Stimulated activated naive CD8-positive, alpha-beta T cell treated with anti-CD3 and anti-CD28 coated beads, Interleukin-15, Interleukin-2, amounts not matched to agents 100 U/mL and 50 U/mL, for 24 hours (primary cell): ENCODE measurements at regions not wholly inside any gene's neighbourhood (a gene's known extent, or its start where the extent isn't known, plus 50 kb on each side); places are given as distances from the start of the nearest gene placed in this dataset.
"Not testable (repeated sequence)": the region's sequence is repeated elsewhere in the genome, so short reads cannot be mapped to it uniquely, and the experiment has no call there.

Experiments
- ATAC-seq: fragments of 150-1000 bp; cut with Tn5 transposase; one replicate; pipeline ENCODE4 v1.10.0; 2021
- DNase-seq: peaks from one replicate; pipeline ENCODE4 v3.0.0; 2021

DNA sequence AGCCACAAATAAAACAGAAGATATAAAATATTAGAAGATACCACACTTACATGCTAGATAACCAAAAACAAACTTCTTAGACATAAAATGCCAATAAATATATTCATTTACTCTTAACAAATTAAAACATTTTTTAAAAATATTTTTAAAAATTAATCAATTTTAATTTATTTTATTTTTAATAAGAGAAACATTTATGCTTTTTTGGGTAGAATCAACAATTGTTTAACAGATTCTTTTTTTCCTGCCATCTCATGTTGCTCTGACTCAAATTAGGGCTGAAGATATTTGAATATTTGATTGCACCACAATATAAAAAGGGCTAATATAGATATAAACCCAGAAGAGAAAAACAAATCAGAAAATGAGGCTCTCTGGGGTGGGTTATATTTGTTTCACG is 172.6 kb downstream of the GOLGA6L6 start:
- DNase-seq (no peak), ATAC-seq (no peak)

- ATAC-seq (no peak), DNase-seq (no peak)
These were observed 174.5 kb downstream of the GOLGA6L6 start for GRCh38 chr15:20367093-20367492.

DNA sequence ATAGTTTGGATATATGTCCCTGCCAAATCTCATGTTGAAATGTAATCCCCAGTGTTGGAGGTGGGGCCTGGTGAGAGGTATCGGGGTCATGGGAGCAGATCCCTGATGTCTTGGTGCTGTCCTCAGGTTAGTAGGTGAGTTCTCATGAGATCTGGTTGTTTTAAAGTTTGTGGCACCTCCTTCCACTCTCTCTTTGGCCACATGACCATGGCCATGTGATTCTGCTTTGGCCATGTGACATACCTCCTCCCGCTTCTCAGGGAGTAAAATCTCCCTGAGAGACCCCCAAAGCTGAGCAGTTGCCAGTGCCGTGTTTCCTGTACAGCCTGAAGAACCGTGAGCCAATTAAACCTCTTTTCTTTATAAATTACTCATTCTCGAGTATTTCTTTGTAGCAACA is 178.0 kb downstream of the GOLGA6L6 start:
- DNase-seq, ATAC-seq: not testable (repeated sequence)

GRCh38 chr15:20361091-20361490 is 180.5 kb downstream of the GOLGA6L6 start:
- DNase-seq (no peak), ATAC-seq (no peak)

GRCh38 chr15:20358779-20359414 is 182.7 kb downstream of the GOLGA6L6 start:
- no peak for ATAC-seq
- no peak for DNase-seq

DNA sequence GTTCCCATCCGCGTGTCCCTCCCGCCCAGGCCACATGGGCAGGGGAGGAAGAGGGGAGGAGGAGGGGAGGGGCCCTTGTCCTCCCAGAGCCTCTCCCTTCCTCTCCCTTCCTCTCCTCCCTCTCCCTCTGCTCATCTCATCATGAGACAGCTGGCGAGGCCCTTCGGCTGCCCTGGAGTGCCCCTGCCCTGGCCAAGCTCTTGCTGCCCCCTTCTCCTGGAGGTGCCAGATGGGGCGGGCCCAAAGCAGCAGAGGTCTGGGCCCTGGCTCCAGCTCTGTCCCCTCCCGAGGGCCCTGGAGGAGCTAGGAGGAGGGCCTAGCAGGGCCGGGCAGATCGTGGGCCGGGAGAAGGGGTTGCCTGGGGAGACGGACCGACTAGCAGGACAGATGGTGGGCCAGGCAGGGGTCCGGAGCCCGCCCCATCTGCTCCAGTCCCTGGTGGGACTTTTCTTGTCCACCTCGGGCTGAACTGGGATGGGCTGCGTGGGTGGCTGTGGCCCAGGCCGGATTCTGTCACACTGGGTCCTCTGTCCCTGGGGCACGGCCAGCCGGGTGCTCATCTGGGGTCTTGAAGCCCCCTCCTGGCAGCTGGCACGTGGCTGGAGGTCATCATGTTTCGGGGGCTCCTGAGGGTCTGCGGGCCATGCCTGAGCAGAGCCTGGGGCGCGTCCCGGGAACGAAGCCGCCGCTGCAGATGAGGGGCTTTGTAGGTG is 183.4 kb downstream of the GOLGA6L6 start:
- DNase-seq: no peak

DNA sequence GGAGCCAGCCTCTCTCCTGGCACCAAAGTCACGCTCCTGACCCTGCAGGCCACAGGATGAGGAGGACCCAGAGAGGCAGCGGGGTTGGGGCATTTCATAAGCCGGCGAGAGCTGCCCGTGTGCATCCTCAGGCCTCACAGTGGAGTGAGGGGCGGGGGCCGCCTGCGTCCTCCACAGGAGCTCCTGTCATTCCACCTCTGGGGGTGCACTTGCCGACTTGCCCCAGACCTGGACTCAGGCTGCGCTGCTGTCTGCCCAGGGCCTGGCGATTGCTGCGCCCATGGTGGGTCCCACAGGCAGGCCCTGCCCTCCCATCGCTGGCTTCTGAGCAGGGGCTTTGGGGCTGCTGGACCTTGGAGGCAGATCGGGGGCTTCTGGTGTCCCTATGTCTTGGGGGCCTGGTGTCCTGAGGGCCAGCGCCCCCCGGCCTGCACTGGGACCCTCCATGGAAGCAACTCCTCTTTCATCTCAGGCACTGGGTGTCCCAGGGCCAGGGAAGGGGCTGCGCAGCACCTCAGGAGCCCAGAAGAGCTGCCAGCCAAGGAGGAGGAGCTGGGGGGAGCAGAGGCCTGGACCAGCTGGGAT is 184.0 kb downstream of the GOLGA6L6 start:
- no peak for DNase-seq
- no peak for ATAC-seq

More for the DNA sequence above, 183.4 kb downstream of the GOLGA6L6 start:
- no peak for ATAC-seq

- DNase-seq (no peak), ATAC-seq (no peak)
These were observed 184.6 kb downstream of the GOLGA6L6 start for GRCh38 chr15:20356911-20357480.

DNA sequence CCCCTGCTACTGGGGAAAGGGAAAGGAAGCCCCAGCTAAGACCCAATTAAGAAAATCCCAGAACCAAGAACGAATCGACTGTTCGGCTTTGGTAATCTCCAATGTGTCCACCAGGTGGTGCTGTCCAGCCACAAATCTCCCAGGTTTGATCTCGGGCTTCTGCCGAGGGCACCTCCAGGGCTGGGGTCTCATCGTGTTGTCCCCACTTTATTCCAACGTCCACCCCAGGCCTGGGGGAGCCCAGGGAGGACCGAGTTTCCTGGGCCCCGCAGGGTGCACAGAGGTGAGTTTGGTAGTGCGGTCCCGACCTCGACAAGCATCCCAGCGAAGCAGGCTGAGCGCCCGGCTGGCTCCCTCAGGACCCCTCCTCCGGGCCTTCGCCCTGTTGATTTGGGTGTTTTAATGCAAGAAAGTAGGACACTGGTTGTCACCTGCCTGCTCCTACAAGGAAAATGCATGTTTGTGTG is 185.1 kb downstream of the GOLGA6L6 start:
- DNase-seq (peak; percentile 86), ATAC-seq (peak; percentile 44)

DNA sequence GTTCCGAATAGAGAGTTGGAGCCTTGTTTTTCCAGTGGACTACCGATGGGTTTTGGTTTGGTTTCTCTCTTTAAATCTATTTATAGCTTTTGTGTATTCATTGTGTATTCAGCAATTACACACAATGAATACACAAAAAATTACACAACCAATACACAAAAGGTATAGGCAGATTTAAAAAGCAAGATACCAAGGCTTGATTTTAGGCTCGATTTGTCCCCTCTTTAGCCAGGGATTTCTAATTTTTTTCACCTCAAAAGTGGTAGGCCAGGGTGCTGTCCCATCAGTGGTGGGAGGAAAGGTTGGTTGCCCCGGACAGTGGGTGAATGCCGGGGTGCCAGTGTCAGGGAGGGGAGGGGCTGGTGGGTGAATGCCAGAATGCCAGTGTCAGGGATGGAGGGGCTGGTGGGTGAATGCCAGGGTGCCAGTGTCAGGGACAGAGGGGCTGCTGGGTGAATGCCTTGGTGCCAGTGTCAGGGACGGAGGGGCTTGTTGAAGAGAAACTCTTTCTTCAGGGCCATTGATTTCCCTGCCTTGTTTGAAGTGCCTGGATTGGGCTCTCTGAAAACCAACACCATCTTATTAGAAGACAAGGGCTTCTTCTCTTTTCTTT is 186.2 kb downstream of the GOLGA6L6 start:
- no peak for ATAC-seq

DNA sequence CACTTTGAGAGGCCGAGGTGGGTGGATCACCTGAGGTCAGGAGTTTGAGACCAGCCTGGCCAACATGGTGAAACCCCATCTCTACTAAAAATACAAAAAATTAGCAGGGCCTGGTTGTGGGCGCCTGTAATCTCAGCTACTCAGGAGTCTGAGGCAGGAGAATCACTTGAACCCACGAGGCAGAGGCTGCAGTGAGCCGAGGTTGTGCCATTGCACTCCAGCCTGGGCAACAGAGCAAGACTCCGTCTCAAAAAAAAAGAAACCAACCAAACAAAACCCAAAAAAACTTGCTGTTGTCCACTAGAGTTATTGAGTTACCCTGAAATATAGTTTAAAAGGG is 186.7 kb downstream of the GOLGA6L6 start:
- not testable (repeated sequence) for DNase-seq, ATAC-seq

More for the DNA sequence above, 186.2 kb downstream of the GOLGA6L6 start:
- DNase-seq: no peak

DNA sequence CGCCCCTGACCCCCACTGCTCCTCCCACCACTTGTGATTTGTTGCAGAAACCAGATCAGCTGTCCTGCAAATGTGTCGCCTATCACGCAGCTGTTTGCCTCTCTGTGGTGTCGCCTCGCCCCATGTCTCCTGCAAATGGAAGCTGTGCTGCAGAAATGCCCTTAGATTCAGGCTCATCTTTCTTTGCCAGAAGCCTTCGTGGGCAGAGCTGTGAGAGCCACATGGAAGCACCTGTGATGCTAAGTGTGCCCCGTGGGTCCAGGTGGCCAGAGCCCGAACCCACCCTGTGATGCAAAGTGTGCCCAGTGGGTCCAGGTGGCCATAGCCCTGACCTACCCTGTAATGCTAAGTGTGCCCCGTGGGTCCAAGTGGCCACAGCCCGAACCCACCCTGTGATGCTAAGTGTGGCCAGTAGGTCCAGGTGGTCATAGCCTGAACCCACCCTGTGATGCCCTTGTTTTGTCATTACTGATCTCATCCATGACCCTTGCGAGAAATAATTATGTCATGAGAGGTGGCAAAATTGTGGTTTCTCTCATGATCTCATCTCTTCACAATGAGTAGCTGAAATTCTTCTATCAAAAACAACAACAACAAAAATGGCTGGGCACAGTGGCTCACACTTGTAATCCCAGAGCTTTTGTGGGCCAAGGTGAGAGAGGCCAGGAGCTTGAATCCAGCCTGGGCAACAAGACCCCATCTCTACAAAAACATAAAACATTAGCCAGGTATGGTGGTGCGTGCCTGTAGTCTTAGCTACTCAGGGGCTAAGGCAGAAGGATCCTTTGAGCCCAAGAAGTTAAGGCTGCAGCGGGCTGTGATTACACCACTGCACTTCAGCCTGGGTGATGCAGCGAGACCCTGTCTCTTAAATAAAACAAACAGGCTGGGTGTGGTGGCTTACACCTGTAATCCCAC is 187.4 kb downstream of the GOLGA6L6 start:
- no peak for DNase-seq

GRCh38 chr15:20352241-20353200 is 189.1 kb downstream of the GOLGA6L6 start:
- ATAC-seq: no peak

More for the DNA sequence above, 187.4 kb downstream of the GOLGA6L6 start:
- ATAC-seq: no peak

DNA sequence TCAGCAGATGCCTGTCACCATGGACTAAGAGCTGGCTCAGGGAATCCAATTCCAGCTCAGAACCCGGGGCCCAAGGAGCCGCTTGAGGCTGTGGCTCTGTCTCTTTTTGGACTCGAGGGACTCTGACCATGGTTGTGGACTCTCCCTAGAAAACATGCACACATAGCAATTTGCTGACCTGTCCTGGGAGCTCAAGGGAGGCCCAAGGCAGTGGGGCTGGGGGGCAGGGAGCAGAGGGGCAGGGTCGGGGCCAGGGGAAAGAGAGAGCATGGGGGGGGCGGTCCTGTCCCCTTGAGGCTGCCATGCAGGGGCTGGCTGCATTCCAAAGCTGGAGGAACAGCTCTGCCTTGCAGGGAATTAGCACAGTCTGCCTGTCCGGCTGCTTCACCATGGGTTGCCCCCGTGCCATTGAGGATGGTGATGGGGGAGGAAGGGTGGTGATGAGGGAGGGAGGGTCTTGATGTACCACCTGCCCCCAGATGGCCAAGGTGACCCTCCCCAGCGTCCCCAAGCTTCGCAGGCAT is 190.1 kb downstream of the GOLGA6L6 start:
- no peak for DNase-seq
- ATAC-seq: no peak

More at GRCh38 chr15:20352241-20353200, 189.1 kb downstream of the GOLGA6L6 start:
- no peak for DNase-seq

DNA sequence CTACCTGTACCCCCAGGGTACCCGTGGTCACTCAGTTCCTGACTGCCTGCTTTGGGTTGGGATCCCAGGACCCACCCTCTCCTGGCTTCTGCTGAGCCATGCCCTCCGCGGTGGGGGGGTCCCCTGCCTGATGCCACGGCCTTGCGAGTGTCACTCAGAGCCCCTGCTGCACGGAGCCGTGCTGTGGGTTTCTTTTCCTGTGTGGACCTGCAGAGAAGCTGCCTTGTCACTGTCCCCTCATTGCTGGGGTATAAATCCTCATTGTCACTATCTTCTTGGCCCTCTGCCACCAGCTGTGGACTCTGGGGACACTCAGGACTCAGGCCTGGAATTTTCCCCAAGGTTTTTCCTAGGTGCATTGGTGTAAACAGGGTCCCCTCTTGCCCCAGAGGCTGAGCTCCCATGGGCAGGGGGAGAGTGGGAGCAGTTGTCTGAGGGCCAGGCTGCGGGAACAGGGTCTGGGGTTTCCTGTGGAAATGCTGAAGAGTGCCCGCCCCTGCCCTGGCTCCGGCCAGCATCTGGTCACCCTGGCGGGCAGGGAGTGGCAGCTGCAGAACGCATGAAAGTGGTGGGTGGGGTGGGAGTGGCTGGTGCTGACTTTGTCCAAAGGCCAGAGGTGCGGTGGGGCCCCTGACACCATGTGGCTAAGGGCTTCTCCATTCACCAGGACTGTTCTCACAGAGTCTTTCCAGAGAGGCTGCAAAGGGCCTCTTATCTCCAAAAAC is 191.7 kb downstream of the GOLGA6L6 start:
- DNase-seq: no peak
- ATAC-seq: no peak

- no peak for DNase-seq
- ATAC-seq: no peak
These were observed 192.5 kb downstream of the GOLGA6L6 start for GRCh38 chr15:20348900-20349773.

DNA sequence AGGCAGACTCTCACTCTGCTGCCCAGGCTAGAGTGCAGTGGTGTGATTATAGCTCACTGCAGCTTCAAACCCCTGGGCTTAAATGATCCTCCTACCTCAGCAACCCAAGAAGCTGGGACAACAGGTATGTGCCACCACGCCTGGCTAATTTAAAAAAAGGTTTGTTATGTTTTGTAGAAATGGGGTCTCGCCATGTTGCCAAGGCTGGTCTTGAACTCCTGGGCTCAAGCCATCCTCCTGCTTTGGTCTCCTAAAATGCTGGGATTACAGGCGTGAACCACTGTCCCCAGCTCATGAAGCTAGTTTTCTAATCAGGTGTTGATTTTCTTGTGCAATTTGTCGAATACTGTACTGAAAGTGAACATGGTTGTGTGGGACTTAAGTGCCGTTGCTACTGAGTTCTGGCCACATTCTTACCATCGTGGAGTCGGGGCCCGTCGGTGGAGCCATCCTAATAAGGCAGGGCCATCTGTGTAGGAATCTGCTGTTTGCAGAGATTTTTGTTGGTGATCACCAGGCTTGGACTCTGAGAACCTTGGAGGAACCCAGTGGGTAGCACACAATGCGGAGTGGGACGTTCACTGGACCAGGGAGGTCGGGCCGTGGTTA is 193.2 kb downstream of the GOLGA6L6 start:
- ATAC-seq (no peak), DNase-seq (no peak)
